GM13976 (cell line): ENCODE measurements at regions not wholly inside any gene's neighbourhood (a gene's known extent, or its start where the extent isn't known, plus 50 kb on each side); places are given as distances from the start of the nearest gene placed in this dataset.

Experiments used
- DNase-seq: peaks from one replicate; pipeline ENCODE4 v3.0.0; 2012; ENCODE audit warnings: low spot score
- CTCF ChIP-seq: IDR thresholded peaks from 2 replicates; pipeline ENCODE4 v1.5.1; 2012; ENCODE audit warnings: borderline replicate concordance, mild to moderate bottlenecking; ENCODE audit not compliant: insufficient read depth; ENCODE audit errors: extremely low read depth, missing control alignments, control extremely low read depth
- in situ Hi-C: fragments of 300-500 bp; cut with MboI; formaldehyde crosslinking; loops from one replicate; pipeline ENCODE4 v1.12.0; 2022; ENCODE audit warnings: low sequenced_read_pairs, mixed read lengths, inconsistent platforms; ENCODE audit not compliant: unreplicated experiment

DNA sequence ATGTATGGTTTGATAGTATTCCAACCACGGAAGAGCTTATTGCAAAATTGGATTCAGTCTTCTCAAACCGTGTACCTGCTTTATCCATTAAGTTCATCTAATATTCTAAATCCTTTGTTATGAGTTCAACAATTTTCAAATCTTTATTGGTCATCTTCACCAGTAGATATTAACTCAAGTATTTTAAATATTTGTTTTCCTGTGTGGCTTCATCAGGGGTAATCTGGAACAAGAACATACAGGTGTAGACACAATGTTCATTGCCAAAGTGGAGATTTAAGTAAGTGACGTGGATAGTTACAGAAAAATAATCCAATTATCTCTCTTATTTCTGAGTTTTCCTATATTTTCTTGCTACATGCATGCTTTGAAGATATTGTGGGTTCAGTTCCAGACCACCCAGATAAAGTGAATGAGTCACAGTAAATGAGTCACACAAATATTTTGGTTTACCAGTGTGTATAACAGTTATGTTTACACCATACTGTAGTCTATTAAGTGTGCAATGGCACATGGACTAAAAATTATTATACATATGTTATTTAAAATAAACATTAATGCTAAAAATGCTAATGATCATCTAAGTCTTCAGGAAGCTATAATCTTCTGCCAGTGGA lies 429.0 kb upstream of the POT1 start:
- no peak for TF ChIP-seq CTCF
- no peak for DNase-seq
- in situ Hi-C loops, result no loop called here

DNA sequence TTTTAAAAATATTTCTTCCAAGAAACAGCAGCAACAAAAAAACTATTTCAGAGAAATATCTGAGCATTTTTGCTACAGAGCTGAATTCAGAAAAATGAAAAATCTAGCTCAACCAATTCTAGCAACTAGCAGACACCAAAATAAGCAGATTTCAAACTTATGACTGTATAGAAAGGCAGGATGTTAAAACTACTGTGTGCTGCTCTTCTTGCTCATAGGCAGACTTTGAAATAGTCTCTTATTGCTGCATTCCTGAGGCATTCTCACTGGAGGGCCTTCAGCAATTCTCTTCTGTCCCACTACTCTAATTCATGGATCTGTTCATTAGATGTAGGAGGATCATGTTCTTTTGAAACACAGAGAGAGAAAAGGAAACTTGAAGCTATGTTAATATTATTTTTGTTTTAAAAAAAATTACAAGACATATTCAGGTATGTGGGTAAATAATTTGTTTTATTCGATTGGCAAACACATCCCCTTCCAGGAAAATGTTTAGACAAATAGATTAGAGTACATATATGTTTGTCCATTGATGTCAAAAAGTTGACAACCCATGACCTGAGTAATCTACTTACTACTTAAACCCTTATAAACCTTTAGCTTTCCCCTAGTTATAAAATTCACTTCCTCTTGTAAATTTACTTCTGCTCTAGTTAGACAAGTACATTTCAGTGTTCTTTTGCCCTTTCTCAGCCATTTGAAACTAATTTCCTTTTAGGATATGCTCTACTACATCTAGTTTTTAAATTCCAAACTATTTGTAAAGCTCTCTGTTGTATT lies 428.2 kb upstream of the POT1 start:
- TF ChIP-seq CTCF, result no peak
- no peak for DNase-seq
- in situ Hi-C loops, result no loop called here

GRCh38 chr7:125355899-125356298 lies 426.3 kb upstream of the POT1 start:
- in situ Hi-C loops, result no loop called here
- DNase-seq, result no peak
- no peak for TF ChIP-seq CTCF

DNA sequence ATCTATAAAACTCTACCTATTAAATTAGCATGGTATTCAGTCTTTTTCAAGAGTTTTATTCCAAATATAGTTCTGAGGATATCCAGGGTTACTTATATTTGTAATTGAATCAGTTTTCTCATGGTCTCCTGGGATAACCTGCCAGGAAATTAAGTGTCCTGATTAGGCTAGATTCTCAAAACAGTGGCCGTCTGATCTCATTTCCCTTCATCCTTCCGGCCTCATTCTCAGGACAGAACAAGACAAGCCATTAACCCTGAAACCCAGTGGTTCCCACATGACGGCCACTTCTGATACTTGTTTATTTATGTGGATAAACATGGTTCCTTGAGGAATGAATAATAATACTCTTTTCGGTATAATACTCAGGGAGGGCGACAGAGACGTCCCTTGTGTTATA lies 417.6 kb upstream of the POT1 start:
- TF ChIP-seq CTCF, result no peak
- in situ Hi-C loops, result no loop called here
- DNase-seq, result no peak

DNA sequence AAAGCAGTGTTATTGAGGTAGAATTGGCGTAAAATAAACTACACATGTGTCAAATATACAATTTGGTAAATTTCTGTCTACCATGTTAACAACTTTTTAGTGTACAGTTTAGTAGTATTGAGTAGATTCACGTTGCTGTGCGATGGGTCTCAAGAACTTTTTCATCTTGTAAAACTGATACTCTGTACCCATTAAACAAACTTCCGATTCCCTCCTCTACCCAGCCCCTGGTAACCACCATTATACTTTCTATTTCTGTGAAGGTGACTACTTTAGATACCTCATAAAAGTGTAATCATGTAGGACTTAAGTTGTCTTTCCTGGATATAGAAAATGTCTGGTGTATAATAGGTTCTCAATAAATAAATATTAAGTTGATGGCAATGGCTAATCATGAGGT lies 408.5 kb upstream of the POT1 start:
- in situ Hi-C loops, result no loop called here
- no peak for DNase-seq
- no peak for TF ChIP-seq CTCF

DNA sequence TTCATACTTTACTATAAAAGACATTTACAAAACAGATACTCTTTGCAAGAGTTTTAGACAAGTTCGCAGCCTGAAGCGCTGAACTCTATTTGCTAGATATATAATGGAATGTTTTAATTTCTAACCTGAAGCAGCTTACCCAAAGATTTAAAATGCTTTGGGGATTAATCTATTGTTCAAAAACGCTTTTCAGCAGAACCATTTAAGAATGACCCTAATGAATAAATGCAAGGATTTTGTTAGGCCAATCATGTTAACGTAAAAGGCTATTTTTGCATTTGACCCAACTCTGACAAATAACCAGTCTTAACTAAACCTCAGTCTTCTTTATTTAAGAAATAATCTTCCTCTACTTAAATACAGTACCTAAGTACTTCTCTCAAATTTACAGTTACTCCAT lies 406.7 kb upstream of the POT1 start:
- DNase-seq, result no peak
- in situ Hi-C loops, result no loop called here
- no peak for TF ChIP-seq CTCF

DNA sequence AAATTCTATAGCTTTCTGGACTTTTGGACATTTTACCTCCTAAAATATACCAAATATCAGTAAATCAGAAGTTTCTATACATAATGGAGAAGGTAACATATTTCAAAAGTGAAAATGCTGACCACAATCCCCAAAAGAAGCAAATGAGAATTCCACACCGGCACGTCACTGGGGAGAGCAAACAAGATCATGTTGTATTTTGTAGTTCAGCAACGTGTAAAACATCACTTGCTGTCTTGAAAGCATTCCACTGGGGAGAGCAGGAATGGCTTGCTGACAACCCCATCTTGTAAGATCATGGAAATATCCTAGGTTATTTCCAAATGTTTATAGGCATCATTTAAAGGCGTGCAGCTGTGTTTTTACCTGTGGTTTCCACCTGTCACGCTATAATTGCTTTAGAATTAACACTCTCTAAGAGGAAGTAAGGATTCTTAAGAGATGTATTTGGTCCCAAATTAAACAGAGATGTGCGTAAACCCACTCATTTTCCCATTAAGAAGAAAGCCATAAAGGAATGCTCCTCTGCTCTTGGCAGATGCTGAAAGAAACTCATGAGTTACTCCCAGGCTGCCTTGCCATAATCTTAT lies 397.1 kb upstream of the POT1 start:
- in situ Hi-C loops, result no loop called here
- TF ChIP-seq CTCF, result no peak
- no peak for DNase-seq
